Neural cell (in vitro differentiated cells): ENCODE measurements at regions not wholly inside any gene's neighbourhood (a gene's known extent, or its start where the extent isn't known, plus 50 kb on each side); places are given as distances from the start of the nearest gene placed in this dataset.

Experiments used
- CTCF ChIP-seq: fragments of 450-650 bp; IDR thresholded peaks from 2 replicates; pipeline ENCODE4 v1.5.1; 2014; ENCODE audit warnings: antibody characterized with exemption, mild to moderate bottlenecking, moderate library complexity; ENCODE audit not compliant: poor library complexity, severe bottlenecking
- EP300 ChIP-seq: fragments of 450-650 bp; conservative IDR thresholded peaks from 2 replicates; pipeline ENCODE4 v1.6.1; 2014; ENCODE audit warnings: antibody characterized with exemption, mild to moderate bottlenecking, moderate library complexity; ENCODE audit not compliant: poor library complexity, severe bottlenecking
- RAD21 ChIP-seq: fragments of 450-650 bp; conservative IDR thresholded peaks from 2 replicates; pipeline ENCODE4 v1.6.1; 2014; ENCODE audit warnings: antibody characterized with exemption, mild to moderate bottlenecking, moderate library complexity
- TAF1 ChIP-seq: IDR thresholded peaks from 2 replicates; pipeline ENCODE4 v1.6.1; 2012; ENCODE audit warnings: low read depth
- TF ChIP-seq, protein P1 (sequence below): IDR thresholded peaks from 2 replicates; pipeline ENCODE4 v1.6.1; 2012; ENCODE audit warnings: borderline replicate concordance

DNA sequence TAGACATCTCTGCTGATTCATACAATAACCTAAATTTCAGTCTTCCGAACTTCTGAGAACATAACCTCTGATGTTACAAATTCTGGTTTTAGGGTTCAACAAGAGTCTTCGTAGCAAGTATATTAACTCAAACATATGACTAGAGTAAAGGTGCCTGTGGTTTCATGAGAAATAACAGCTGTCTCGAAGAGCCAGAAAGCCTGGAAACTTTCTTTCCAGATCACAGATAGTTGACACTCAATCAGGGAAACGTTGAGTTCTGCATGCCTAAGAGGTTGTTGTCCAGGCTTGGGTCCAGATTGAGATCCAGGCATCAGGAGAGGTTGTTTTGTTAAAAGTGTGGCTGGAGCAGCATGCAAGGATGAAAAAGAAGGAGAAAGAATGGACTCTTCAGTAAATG, 790.1 kb upstream of the AMELY start:
- TF ChIP-seq EP300 = no peak
- TF ChIP-seq TAF1 = no peak
- TF ChIP-seq CTCF = no peak
- TF ChIP-seq, protein P1, sequence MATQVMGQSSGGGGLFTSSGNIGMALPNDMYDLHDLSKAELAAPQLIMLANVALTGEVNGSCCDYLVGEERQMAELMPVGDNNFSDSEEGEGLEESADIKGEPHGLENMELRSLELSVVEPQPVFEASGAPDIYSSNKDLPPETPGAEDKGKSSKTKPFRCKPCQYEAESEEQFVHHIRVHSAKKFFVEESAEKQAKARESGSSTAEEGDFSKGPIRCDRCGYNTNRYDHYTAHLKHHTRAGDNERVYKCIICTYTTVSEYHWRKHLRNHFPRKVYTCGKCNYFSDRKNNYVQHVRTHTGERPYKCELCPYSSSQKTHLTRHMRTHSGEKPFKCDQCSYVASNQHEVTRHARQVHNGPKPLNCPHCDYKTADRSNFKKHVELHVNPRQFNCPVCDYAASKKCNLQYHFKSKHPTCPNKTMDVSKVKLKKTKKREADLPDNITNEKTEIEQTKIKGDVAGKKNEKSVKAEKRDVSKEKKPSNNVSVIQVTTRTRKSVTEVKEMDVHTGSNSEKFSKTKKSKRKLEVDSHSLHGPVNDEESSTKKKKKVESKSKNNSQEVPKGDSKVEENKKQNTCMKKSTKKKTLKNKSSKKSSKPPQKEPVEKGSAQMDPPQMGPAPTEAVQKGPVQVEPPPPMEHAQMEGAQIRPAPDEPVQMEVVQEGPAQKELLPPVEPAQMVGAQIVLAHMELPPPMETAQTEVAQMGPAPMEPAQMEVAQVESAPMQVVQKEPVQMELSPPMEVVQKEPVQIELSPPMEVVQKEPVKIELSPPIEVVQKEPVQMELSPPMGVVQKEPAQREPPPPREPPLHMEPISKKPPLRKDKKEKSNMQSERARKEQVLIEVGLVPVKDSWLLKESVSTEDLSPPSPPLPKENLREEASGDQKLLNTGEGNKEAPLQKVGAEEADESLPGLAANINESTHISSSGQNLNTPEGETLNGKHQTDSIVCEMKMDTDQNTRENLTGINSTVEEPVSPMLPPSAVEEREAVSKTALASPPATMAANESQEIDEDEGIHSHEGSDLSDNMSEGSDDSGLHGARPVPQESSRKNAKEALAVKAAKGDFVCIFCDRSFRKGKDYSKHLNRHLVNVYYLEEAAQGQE = no peak
- no peak for TF ChIP-seq RAD21
